ENCODE measurements at regions not wholly inside any gene's neighbourhood (a gene's known extent, or its start where the extent isn't known, plus 50 kb on each side); places are given as distances from the start of the nearest gene placed in this dataset.

DNA sequence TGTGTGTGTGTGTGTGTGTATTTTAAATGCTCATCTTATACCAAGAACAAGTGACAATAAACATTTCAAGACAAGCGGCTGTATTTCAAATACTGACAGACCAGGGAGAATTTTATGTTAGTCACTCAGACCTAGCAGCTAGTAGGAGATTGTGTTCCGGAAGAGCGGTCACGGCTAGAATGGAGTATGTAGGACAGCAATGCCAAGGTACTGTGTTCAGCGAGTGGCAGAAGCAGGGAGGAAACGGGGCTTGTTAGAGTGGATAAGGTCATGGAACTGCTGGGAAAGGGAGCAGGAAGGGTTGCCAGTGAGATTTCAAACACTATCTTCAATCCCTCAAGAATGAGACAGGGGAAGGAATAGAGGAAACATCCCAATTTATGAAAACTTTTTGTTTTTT, 260.5 kb upstream of the PITRM1 start:
- Mint-ChIP-seq H3K36me3 (ENCODE audit: low read depth) (peaks cover 7% of the 10 kb centered on the region), H3K4me1 (ENCODE audit: low read depth) (no peaks in the 10 kb centered on the region), H3K27me3 (ENCODE audit: low read depth) (peaks cover 16% of the 10 kb centered on the region), H3K4me3 (no peak overlapping the region), H3K9me3 (peaks cover 18% of the 10 kb centered on the region), H3K27ac (no peak overlapping the region)

DNA sequence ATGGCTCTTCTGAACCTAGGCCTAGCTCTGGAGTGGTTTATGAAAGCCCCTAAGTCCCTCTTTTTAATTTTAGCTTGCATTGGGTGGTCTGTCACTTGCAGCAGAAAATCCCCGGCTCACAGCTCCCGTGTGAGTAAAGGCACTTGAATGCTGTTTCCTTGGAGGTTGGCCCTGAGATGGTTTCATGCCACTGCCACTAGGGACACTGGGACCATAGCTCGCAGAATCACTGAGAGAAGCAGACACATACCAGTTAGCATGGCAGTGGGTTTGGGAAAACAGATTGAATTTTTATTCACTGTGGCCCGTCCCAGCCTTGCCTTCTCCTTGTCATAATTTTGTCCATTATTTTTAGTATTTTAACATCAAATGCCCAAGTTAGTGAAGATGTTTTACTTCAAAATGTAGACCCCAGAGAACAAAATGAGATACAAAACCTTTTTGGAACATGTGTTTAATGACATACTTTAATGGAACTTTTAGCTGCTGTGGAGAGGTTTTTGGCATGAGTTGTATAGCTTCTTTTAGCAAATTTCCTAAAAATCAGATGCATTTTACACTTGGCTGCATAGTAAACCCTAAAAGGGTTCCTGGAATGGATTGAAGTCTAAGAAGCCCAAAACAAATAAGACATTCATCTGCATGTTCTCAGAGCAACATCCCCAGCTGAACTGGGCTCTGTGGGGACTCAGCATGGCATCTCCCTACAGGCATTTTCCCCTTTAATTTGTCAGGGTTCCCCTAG, 259.7 kb upstream of the PITRM1 start:
- H3K4me1 Mint-ChIP-seq (ENCODE audit: low read depth): no peaks in the 10 kb centered on the region
- no peak overlapping the region for H3K4me3 Mint-ChIP-seq
- H3K36me3 Mint-ChIP-seq (ENCODE audit: low read depth): peaks cover 7% of the 10 kb centered on the region
- peaks cover 9% of the 10 kb centered on the region for H3K27me3 Mint-ChIP-seq (ENCODE audit: low read depth)
- no peak overlapping the region for H3K27ac Mint-ChIP-seq
- peaks cover 18% of the 10 kb centered on the region for H3K9me3 Mint-ChIP-seq

- H3K27me3 Mint-ChIP-seq (ENCODE audit: low read depth): peaks cover 2% of the 10 kb centered on the region
- H3K36me3 Mint-ChIP-seq (ENCODE audit: low read depth): peaks cover 7% of the 10 kb centered on the region
- H3K27ac Mint-ChIP-seq: no peak overlapping the region
- no peak overlapping the region for H3K4me3 Mint-ChIP-seq
- H3K4me1 Mint-ChIP-seq (ENCODE audit: low read depth): peaks cover 2% of the 10 kb centered on the region
- H3K9me3 Mint-ChIP-seq: peaks cover 18% of the 10 kb centered on the region
Observed at GRCh38 chr10:3430501-3430900, 257.9 kb upstream of the PITRM1 start.

- peaks cover 7% of the 10 kb centered on the region for H3K36me3 Mint-ChIP-seq (ENCODE audit: low read depth)
- peaks cover 3% of the 10 kb centered on the region for H3K4me1 Mint-ChIP-seq (ENCODE audit: low read depth)
- H3K4me3 Mint-ChIP-seq: no peak overlapping the region
- peaks cover under 1% of the 10 kb centered on the region for H3K27me3 Mint-ChIP-seq (ENCODE audit: low read depth)
- H3K27ac Mint-ChIP-seq: no peak overlapping the region
- H3K9me3 Mint-ChIP-seq: peaks cover 18% of the 10 kb centered on the region
Observed at GRCh38 chr10:3429676-3430075, 257.1 kb upstream of the PITRM1 start.

- H3K27me3 Mint-ChIP-seq (ENCODE audit: low read depth): peaks cover 6% of the 10 kb centered on the region
- no peak overlapping the region for H3K27ac Mint-ChIP-seq
- no peak overlapping the region for H3K4me3 Mint-ChIP-seq
- peaks cover 18% of the 10 kb centered on the region for H3K9me3 Mint-ChIP-seq
- H3K36me3 Mint-ChIP-seq (ENCODE audit: low read depth): peaks cover 7% of the 10 kb centered on the region
- H3K4me1 Mint-ChIP-seq (ENCODE audit: low read depth): peaks cover 8% of the 10 kb centered on the region
Observed at GRCh38 chr10:3428826-3429225, 256.2 kb upstream of the PITRM1 start.

GRCh38 chr10:3427950-3428354, 255.4 kb upstream of the PITRM1 start:
- peaks cover 14% of the 10 kb centered on the region for H3K4me1 Mint-ChIP-seq (ENCODE audit: low read depth)
- H3K27ac Mint-ChIP-seq: no peak overlapping the region
- H3K9me3 Mint-ChIP-seq: peaks cover 18% of the 10 kb centered on the region
- no peak overlapping the region for H3K4me3 Mint-ChIP-seq
- H3K27me3 Mint-ChIP-seq (ENCODE audit: low read depth): peaks cover 12% of the 10 kb centered on the region
- peaks cover 7% of the 10 kb centered on the region for H3K36me3 Mint-ChIP-seq (ENCODE audit: low read depth)

DNA sequence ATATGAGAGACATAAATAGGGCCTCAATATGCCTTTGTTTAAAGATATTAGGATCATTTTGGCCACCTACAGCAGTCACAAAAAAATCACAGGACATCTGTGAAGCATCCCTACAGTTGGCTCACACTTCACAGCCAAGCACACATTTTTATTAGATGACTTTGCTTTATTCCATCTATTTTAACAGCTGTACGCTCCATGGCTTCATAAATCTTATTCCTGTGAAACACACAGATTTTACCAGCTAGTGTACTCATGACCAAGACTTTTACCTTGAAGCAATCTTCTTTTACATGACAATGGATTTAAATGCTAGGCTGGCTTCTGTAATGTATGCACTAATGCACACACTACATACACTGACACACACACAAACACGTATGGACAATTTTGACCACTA, 254.8 kb upstream of the PITRM1 start:
- peaks cover 12% of the 10 kb centered on the region for H3K27me3 Mint-ChIP-seq (ENCODE audit: low read depth)
- H3K36me3 Mint-ChIP-seq (ENCODE audit: low read depth): peaks cover 7% of the 10 kb centered on the region
- peaks cover 17% of the 10 kb centered on the region for H3K4me1 Mint-ChIP-seq (ENCODE audit: low read depth)

GRCh38 chr10:3426190-3426845, 253.7 kb upstream of the PITRM1 start:
- H3K27me3 Mint-ChIP-seq (ENCODE audit: low read depth): peaks cover 12% of the 10 kb centered on the region
- H3K4me3 Mint-ChIP-seq: no peak overlapping the region
- H3K4me1 Mint-ChIP-seq (ENCODE audit: low read depth): peaks cover 24% of the 10 kb centered on the region
- peaks cover 18% of the 10 kb centered on the region for H3K9me3 Mint-ChIP-seq
- H3K36me3 Mint-ChIP-seq (ENCODE audit: low read depth): peaks cover 7% of the 10 kb centered on the region
- H3K27ac Mint-ChIP-seq: no peak overlapping the region

More for the DNA sequence above, 254.8 kb upstream of the PITRM1 start:
- H3K9me3 Mint-ChIP-seq: peaks cover 18% of the 10 kb centered on the region
- H3K4me3 Mint-ChIP-seq: no peak overlapping the region
- no peak overlapping the region for H3K27ac Mint-ChIP-seq

- peaks cover 12% of the 10 kb centered on the region for H3K9me3 Mint-ChIP-seq
- H3K36me3 Mint-ChIP-seq (ENCODE audit: low read depth): peaks cover 7% of the 10 kb centered on the region
- peaks cover 26% of the 10 kb centered on the region for H3K4me1 Mint-ChIP-seq (ENCODE audit: low read depth)
- no peak overlapping the region for H3K27ac Mint-ChIP-seq
- H3K27me3 Mint-ChIP-seq (ENCODE audit: low read depth): peaks cover 12% of the 10 kb centered on the region
- no peak overlapping the region for H3K4me3 Mint-ChIP-seq
Observed at GRCh38 chr10:3425716-3426115, 253.1 kb upstream of the PITRM1 start.

DNA sequence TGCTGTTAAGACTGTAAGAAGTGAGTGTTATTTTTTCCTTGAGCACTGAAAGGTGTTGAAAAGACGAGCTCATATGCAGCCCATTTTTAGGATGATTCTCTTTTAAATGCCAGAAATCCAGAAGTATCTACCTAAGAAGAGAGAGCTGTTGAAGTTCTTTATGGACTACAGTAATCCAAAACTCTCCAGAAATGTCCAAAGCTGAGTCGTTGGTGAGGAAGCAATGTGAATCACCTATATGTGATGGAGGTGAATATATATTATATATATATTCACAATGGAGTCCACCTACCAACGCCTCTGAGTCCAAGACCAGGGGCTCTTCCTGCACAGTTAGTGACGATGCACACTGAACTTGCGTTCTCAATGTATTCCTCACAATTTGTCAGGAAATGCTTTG, 252.7 kb upstream of the PITRM1 start:
- Mint-ChIP-seq H3K36me3 (ENCODE audit: low read depth) (peaks cover 4% of the 10 kb centered on the region), H3K9me3 (peaks cover 8% of the 10 kb centered on the region), H3K27me3 (ENCODE audit: low read depth) (peaks cover 16% of the 10 kb centered on the region), H3K4me3 (no peak overlapping the region), H3K27ac (no peak overlapping the region), H3K4me1 (ENCODE audit: low read depth) (peaks cover 31% of the 10 kb centered on the region)

GRCh38 chr10:3424111-3424851, 251.7 kb upstream of the PITRM1 start:
- Mint-ChIP-seq H3K4me1 (ENCODE audit: low read depth) (peaks cover 41% of the 10 kb centered on the region), H3K4me3 (no peak overlapping the region), H3K27me3 (ENCODE audit: low read depth) (peaks cover 16% of the 10 kb centered on the region), H3K9me3 (no peaks in the 10 kb centered on the region), H3K27ac (no peak overlapping the region), H3K36me3 (ENCODE audit: low read depth) (no peaks in the 10 kb centered on the region)

- no peak overlapping the region for H3K27ac Mint-ChIP-seq
- peaks cover 20% of the 10 kb centered on the region for H3K27me3 Mint-ChIP-seq (ENCODE audit: low read depth)
- H3K4me3 Mint-ChIP-seq: no peak overlapping the region
Observed at GRCh38 chr10:3423384-3423783, 250.8 kb upstream of the PITRM1 start.

GRCh38 chr10:3422282-3422681, 249.7 kb upstream of the PITRM1 start:
- peak overlapping the region; percentile 27 for H3K4me3 Mint-ChIP-seq
- peaks cover 46% of the 10 kb centered on the region for H3K4me1 Mint-ChIP-seq (ENCODE audit: low read depth)
- no peaks in the 10 kb centered on the region for H3K36me3 Mint-ChIP-seq (ENCODE audit: low read depth)
- peaks cover 27% of the 10 kb centered on the region for H3K27me3 Mint-ChIP-seq (ENCODE audit: low read depth)
- H3K9me3 Mint-ChIP-seq: no peaks in the 10 kb centered on the region
- no peak overlapping the region for H3K27ac Mint-ChIP-seq

More at GRCh38 chr10:3423384-3423783, 250.8 kb upstream of the PITRM1 start:
- Mint-ChIP-seq H3K9me3 (no peaks in the 10 kb centered on the region), H3K36me3 (ENCODE audit: low read depth) (no peaks in the 10 kb centered on the region), H3K4me1 (ENCODE audit: low read depth) (peaks cover 46% of the 10 kb centered on the region)

DNA sequence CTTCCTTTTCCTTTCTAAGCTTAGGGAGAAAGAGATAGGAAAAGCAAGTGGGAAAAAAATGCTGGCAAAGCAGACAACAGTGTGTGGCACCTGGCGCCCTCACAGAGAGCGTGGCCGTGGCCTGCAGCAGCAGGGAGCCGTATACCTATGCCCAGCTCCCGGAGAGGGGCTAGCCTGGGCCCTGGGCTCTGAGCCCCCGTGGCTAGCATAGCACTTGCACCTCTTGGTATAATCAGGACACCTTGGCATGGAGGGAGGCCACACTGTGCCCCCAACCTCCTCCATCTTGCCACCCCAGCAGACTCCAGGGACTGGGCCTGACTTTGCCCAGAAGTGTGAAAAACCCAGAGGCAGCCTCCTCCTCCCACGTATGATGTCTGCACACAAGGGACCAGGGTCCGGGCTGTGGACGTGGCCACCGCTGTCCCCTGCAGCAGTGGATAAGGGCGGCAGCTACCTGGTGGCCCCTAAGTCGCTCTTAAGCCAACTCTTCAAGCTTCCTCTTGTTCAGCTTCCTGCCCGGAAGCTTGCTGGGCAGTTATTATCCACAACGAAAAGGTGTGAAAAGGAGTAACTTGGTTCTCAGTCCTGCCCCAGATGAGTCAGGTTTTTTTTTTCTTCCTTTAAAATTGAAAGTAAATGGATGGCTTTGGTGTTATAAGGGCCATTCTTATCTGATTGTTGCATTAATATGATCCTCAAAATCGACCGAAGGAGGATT, 249.1 kb upstream of the PITRM1 start:
- no peaks in the 10 kb centered on the region for H3K36me3 Mint-ChIP-seq (ENCODE audit: low read depth)
- H3K9me3 Mint-ChIP-seq: no peaks in the 10 kb centered on the region
- peaks cover 27% of the 10 kb centered on the region for H3K27me3 Mint-ChIP-seq (ENCODE audit: low read depth)
- H3K4me1 Mint-ChIP-seq (ENCODE audit: low read depth): peaks cover 46% of the 10 kb centered on the region
- no peak overlapping the region for H3K4me3 Mint-ChIP-seq
- H3K27ac Mint-ChIP-seq: no peak overlapping the region
